ENCODE measurements at regions not wholly inside any gene's neighbourhood (a gene's known extent, or its start where the extent isn't known, plus 50 kb on each side); places are given as distances from the start of the nearest gene placed in this dataset.

DNA sequence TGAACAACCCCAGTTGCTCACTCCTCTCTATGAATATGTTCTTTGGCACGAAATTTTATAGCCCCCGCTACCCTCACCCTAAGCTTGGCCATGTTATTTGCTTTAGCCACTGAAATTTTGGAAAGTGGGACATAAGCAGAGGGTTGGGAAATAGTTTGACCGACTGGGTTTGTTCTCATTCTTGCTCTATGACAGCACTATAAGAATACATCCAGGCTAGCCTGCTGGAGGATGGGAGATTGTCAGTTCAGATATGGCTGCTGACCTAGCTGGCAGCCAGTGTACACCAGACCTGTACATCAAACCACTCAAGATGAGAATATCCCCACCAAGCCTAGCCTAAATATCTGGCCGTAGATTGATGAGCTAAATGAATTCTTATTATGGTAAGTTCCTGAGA lies 298.1 kb downstream of the PDGFC start:
- Histone ChIP-seq H3K4me3 (ENCODE audit: low read length) (no peak overlapping the region), H3K27me3 (ENCODE audit: control insufficient read depth, insufficient read depth, low read length, poor library complexity, severe bottlenecking) (no peaks in the 10 kb centered on the region), H3K27ac (ENCODE audit: low read depth, low read length) (no peak overlapping the region), H3K4me1 (ENCODE audit: control insufficient read depth, insufficient read depth, low read length) (no peaks in the 10 kb centered on the region), H3K9ac (ENCODE audit: extremely low read depth, low read length, poor library complexity, severe bottlenecking) (no peak overlapping the region), H3K9me3 (ENCODE audit: control insufficient read depth, low read length) (no peaks in the 10 kb centered on the region), H3K36me3 (ENCODE audit: control insufficient read depth, insufficient read depth, low read length) (no peaks in the 10 kb centered on the region)
- TF ChIP-seq CTCF (conservative IDR thresholded peaks at IDR 0.05), result no peak
- Mint-ChIP-seq H3K27me3 (ENCODE audit: insufficient read depth) (no peaks in the 10 kb centered on the region), H3K27ac (no peak overlapping the region), H3K36me3 (ENCODE audit: low read depth) (no peaks in the 10 kb centered on the region), H3K4me3 (no peak overlapping the region), H3K4me1 (no peaks in the 10 kb centered on the region), H3K9me3 (no peaks in the 10 kb centered on the region)
- 89 to 100% methylated on average over 1 to 4 of the region's 4 CpGs for WGBS, 2 experiments (ENCODE audit: insufficient coverage in 1 of 2, insufficient read length in 1 of 2)
- DNase-seq, result no peak

DNA sequence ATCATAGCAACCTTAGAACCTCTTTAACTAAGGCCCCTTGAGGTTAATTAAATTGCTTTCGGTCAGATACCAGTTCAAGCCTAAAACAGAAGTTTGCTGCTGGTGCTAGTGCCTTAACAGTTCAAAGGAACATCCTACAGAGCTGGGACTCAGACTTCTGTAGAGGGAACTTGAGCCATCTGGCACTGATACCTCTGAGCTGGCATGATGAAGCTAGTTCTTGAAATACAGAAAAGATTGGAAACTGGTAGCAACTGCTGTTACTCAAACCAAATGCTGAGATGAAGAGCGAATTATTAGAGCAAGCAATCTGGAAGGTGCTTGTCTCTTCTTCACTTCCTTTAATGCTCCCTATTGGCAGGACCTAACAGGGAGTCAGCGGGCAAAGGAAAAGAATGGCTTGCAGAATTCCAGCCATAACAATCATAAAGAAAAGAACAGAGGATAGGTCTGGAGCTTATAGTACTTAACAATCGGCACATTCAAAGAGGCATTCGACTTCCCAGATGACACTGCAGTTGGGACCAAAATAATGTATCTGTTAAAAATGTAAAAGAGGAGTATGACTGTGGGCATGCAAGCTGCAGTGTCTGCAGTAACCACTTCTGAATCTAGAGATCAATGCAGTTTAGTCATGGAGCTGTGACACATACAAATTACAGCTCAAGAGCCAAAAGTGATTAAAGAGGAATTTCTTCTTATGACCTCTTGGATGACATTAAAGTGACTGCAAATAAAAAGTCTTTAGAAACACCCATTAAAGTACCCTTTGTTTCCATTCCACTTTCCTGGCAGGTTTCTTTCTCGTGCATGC lies 298.9 kb downstream of the PDGFC start:
- H3K27ac ChIP-seq (ENCODE audit: low read depth, low read length), result peak overlapping the region; percentile 4
- peak; percentile 43 for DNase-seq
- TF ChIP-seq CTCF (conservative IDR thresholded peaks at IDR 0.05), result no peak
- WGBS, 2 experiments (ENCODE audit: insufficient coverage in 1 of 2, insufficient read length in 1 of 2), result 47 to 71% methylated on average over 4 to 6 of the region's 6 CpGs
- H3K4me3 ChIP-seq (ENCODE audit: low read length), result no peak overlapping the region
- H3K9ac ChIP-seq (ENCODE audit: extremely low read depth, low read length, poor library complexity, severe bottlenecking), result no peak overlapping the region
- Mint-ChIP-seq H3K4me1 (no peaks in the 10 kb centered on the region), H3K27ac (no peak overlapping the region), H3K36me3 (ENCODE audit: low read depth) (no peaks in the 10 kb centered on the region), H3K9me3 (no peaks in the 10 kb centered on the region), H3K4me3 (no peak overlapping the region), H3K27me3 (ENCODE audit: insufficient read depth) (no peaks in the 10 kb centered on the region)
- no peaks in the 10 kb centered on the region for H3K4me1 ChIP-seq (ENCODE audit: control insufficient read depth, insufficient read depth, low read length)
- H3K27me3 ChIP-seq (ENCODE audit: control insufficient read depth, insufficient read depth, low read length, poor library complexity, severe bottlenecking), result no peaks in the 10 kb centered on the region
- H3K9me3 ChIP-seq (ENCODE audit: control insufficient read depth, low read length), result no peaks in the 10 kb centered on the region
- H3K36me3 ChIP-seq (ENCODE audit: control insufficient read depth, insufficient read depth, low read length), result no peaks in the 10 kb centered on the region

DNA sequence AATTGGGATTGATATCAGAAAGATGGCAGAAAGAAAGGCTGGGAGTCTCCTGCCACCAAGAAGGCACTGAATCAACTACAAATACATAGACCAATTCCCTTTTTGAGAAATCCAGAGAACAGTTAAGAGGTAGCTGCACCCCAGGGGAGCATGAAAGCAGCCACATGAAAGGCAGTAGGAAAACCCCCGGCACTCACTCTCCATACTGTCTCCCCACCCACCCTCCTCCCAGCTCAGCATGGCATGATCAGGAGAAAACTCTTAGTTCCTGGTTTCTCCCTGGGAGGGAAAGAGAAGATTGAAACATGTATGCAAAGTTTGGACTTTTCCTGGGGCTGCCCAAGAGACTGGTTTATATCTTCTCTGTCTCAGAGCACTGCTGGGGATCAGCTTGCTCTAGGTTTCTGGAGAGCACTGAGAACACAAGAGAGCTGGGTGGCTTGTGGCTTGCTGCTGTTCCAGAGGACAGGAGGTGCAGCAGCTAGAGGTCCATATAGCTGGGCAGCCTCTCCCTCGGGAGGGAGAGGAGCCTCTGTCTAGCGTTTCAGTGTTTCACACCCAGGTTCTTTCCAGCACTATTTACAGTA lies 305.7 kb downstream of the PDGFC start:
- Histone ChIP-seq H3K9me3 (ENCODE audit: control insufficient read depth, low read length) (no peaks in the 10 kb centered on the region), H3K4me3 (ENCODE audit: low read length) (no peak overlapping the region), H3K27me3 (ENCODE audit: control insufficient read depth, insufficient read depth, low read length, poor library complexity, severe bottlenecking) (no peaks in the 10 kb centered on the region), H3K27ac (ENCODE audit: low read depth, low read length) (peak overlapping the region; percentile 6), H3K36me3 (ENCODE audit: control insufficient read depth, insufficient read depth, low read length) (no peaks in the 10 kb centered on the region), H3K9ac (ENCODE audit: extremely low read depth, low read length, poor library complexity, severe bottlenecking) (no peak overlapping the region), H3K4me1 (ENCODE audit: control insufficient read depth, insufficient read depth, low read length) (no peaks in the 10 kb centered on the region)
- Mint-ChIP-seq H3K27ac (no peak overlapping the region), H3K9me3 (no peaks in the 10 kb centered on the region), H3K4me3 (no peak overlapping the region), H3K36me3 (ENCODE audit: low read depth) (no peaks in the 10 kb centered on the region), H3K27me3 (ENCODE audit: insufficient read depth) (no peaks in the 10 kb centered on the region), H3K4me1 (peaks cover 22% of the 10 kb centered on the region)
- no peak for TF ChIP-seq CTCF (conservative IDR thresholded peaks at IDR 0.05)
- peak; percentile 46 for DNase-seq
- 95% methylated on average over 3 of the region's 3 CpGs; no CpG with 5 or more reads in 1 of the 2 experiments for WGBS, 2 experiments (ENCODE audit: insufficient coverage in 1 of 2, insufficient read length in 1 of 2)
